Stomach (tissue), 8 donors: ENCODE measurements at regions not wholly inside any gene's neighbourhood (a gene's known extent, or its start where the extent isn't known, plus 50 kb on each side); places are given as distances from the start of the nearest gene placed in this dataset.
A peak's percentile ranks its signal among the peaks of the same experiment; 100 is the strongest.

Source experiments
- DNase-seq, 2 donors: peaks; one replicate each; pipeline versions ENCODE4 v3.0.0 to v3.0.0-alpha.2; 2013 to 2019
- H3K27ac ChIP-seq, 5 donors: fragments of 200-600 bp in 4 of 5; sonication (generic) in 4 of 5; one replicate each; pipeline ENCODE4 v1.5.1; 2013 to 2019; ENCODE audit warnings: mild to moderate bottlenecking in 1 of 5, moderate library complexity in 1 of 5
- H3K27me3 ChIP-seq, 3 donors: fragments of 200-600 bp; sonication (generic); one replicate each; pipeline ENCODE4 v1.5.1; 2017 to 2019; ENCODE audit warnings: mixed run types in 1 of 3
- H3K36me3 ChIP-seq, 4 donors: fragments of 200-600 bp; sonication (generic); 1 replicate in 3 of 4; 2 replicates in 1 of 4; pipeline ENCODE4 v1.5.1; 2016 to 2019
- H3K4me1 ChIP-seq, 4 donors: fragments of 200-600 bp; sonication (generic); one replicate each; pipeline ENCODE4 v1.5.1; 2016 to 2019
- H3K4me3 ChIP-seq, 4 donors: fragments of 200-600 bp; sonication (generic) in 3 of 4; one replicate each; pipeline ENCODE4 v1.5.1; 2016 to 2019; ENCODE audit warnings: mild to moderate bottlenecking in 1 of 4
- H3K9me3 ChIP-seq, 4 donors: fragments of 200-600 bp; sonication (generic); one replicate each; pipeline ENCODE4 v1.5.1; 2016 to 2019
- EP300 ChIP-seq: sonication (generic); formaldehyde crosslinking; IDR thresholded peaks from one replicate; pipeline ENCODE4 v1.6.1; 2017; ENCODE audit warnings: antibody characterized with exemption
- POLR2A ChIP-seq, 4 donors: fragments of 450-650 bp; IDR thresholded peaks; one replicate each; pipeline ENCODE4 v1.6.1; 2016; ENCODE audit warnings: antibody characterized with exemption in 4 of 4, control low read depth in 2 of 4, mild to moderate bottlenecking in 1 of 4, moderate library complexity in 1 of 4
- POLR2AphosphoS5 ChIP-seq, 3 donors: sonication (generic); formaldehyde crosslinking; IDR thresholded peaks; one replicate each; pipeline ENCODE4 v1.6.1; 2016; ENCODE audit warnings: antibody characterized with exemption in 3 of 3
- WGBS, 5 donors: extraction: QIAGEN DNeasy Blood & Tissue Kit in 3 of 5; methylation state at CpG; one replicate each; pipeline versions ENCODE4 v1.1.5 to v1.1.7; 2013 to 2018; 5-methylcytosine and 5-hydroxymethylcytosine counted together
- intact Hi-C: fragments of 100-400 bp; cut with DNase I; formaldehyde crosslinking; loops from one replicate; pipeline ENCODE4 v1.15.1; 2023; ENCODE audit warnings: low total_unique reads
- TF ChIP-seq, protein P1 (sequence below), 7 experiments: fragments of 450-650 bp in 4 of 7; fragments of 200-600 bp in 3 of 7; sonication (generic) in 3 of 7; IDR thresholded peaks; one replicate each; pipeline ENCODE4 v1.5.1; 2016 to 2019; ENCODE audit warnings: antibody characterized with exemption in 7 of 7, control low read depth in 2 of 7, mild to moderate bottlenecking in 1 of 7
- donor health status: healthy with polysubstance abuse.
- donor health status: Bipolar disorder and iron deficiency.
- donor health status: healthy.

DNA sequence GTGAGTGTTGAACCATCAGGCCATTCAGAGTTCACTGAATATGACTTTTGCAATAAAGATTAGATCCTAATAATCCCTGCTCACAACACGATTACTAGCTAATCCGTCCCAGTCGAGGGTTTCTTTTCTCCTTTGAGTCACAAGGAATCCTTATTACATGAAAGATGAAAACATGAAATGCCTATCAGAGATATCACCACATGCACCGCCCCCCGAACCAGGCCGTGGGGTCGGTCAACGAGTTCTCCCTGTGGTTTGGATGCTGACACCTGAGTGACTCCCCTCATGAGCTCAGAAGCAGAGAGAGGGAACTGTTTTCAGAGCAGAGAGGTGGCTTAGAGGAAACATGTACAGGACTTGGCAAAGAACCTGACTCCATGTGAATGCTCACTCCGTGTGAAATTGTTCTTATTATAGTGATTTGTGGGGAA lies 263.3 kb downstream of the ETS1 start:
- Histone ChIP-seq H3K4me3 (no peak overlapping the region), H3K27me3 (no peaks in the 10 kb centered on the region), H3K27ac (peak overlapping the region; percentile 4 to 64 (median 38)), H3K9me3 (no peaks in the 10 kb centered on the region), H3K36me3 (no peaks in the 10 kb centered on the region), H3K4me1 (no peaks in the 10 kb centered on the region)
- intact Hi-C loops: no loop called here
- TF ChIP-seq POLR2AphosphoS5 (IDR thresholded peaks at IDR 0.05) (no peak), EP300 (no peak), POLR2A (IDR thresholded peaks at IDR 0.05) (no peak)
- TF ChIP-seq, protein P1, sequence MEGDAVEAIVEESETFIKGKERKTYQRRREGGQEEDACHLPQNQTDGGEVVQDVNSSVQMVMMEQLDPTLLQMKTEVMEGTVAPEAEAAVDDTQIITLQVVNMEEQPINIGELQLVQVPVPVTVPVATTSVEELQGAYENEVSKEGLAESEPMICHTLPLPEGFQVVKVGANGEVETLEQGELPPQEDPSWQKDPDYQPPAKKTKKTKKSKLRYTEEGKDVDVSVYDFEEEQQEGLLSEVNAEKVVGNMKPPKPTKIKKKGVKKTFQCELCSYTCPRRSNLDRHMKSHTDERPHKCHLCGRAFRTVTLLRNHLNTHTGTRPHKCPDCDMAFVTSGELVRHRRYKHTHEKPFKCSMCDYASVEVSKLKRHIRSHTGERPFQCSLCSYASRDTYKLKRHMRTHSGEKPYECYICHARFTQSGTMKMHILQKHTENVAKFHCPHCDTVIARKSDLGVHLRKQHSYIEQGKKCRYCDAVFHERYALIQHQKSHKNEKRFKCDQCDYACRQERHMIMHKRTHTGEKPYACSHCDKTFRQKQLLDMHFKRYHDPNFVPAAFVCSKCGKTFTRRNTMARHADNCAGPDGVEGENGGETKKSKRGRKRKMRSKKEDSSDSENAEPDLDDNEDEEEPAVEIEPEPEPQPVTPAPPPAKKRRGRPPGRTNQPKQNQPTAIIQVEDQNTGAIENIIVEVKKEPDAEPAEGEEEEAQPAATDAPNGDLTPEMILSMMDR (IDR thresholded peaks at IDR 0.05): no peak
- WGBS, 5 donors: 70 to 81% (median 76%) methylated on average over 9 of the region's 9 CpGs
- DNase-seq: peak in 1 of 2 donors; percentile 19

DNA sequence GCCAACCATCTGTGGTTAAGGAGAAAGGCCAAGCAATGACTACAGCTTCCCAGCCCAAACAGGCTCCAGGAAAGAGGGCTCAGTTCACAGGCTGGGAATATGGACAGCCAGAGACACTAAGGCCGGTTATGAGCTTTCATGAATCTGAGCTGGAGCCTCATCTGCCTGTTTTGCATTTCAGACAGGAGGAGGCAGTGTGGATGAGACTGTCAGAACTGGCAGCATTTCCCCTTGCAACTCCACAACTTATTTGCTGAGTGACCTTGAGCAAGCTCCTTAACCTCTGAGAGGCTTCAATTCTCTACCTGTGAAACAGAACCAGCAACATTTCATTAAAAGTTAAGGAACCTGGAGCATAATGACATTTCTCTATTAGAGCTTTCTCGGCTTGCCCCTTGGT lies 264.0 kb downstream of the ETS1 start:
- H3K27ac ChIP-seq: peak overlapping the region in 4 of 5 donors; percentile 4 to 64 (median 33)
- TF ChIP-seq POLR2A (IDR thresholded peaks at IDR 0.05) (no peak), EP300 (no peak), POLR2AphosphoS5 (IDR thresholded peaks at IDR 0.05) (no peak)
- TF ChIP-seq, protein P1 (IDR thresholded peaks at IDR 0.05): peak in 1 of 7 experiments; percentile 15
- no peak overlapping the region for H3K4me3 ChIP-seq
- peak in 1 of 2 donors; percentile 55 for DNase-seq
- intact Hi-C loops: no loop called here
- no peaks in the 10 kb centered on the region for H3K9me3 ChIP-seq
- no peaks in the 10 kb centered on the region for H3K36me3 ChIP-seq
- H3K27me3 ChIP-seq: no peaks in the 10 kb centered on the region
- H3K4me1 ChIP-seq: no peaks in the 10 kb centered on the region
- 70 to 79% (median 73%) methylated on average over 2 of the region's 2 CpGs for WGBS, 5 donors

DNA sequence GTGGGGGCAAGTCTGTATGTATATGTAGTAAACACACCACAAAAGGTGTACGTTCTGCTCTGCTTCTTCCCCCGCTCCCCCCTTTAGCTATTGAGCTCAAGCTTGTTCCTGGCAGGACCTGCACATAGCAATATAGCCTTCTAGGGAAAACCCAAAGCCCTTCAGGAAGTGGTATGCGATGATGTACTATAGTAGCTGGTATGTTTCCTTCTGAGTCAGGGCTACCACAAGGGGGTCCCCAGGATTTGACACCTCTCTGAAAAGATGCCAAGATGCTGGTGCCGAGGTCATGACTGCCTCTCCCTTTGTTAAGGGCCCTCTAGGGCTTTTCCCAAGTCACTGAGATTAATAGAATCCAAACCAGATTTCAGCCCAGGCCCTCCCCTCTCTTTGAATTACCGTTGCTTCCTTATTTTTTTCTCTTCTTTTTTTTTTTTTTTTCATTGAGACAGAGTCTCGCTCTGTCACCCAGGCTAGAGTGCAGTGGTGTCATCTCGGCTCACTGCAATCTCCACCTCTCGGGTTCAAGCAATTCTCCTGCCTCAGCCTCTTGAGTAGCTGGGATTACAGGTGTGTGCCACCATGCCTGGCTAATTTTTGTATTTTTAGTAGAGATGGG lies 268.4 kb downstream of the ETS1 start:
- Histone ChIP-seq H3K27me3 (no peaks in the 10 kb centered on the region), H3K27ac (no peak overlapping the region), H3K36me3 (no peaks in the 10 kb centered on the region), H3K4me1 (no peaks in the 10 kb centered on the region), H3K4me3 (no peak overlapping the region), H3K9me3 (peaks cover 4 to 17% (median 11%) of the 10 kb centered on the region in 4 donors)
- peak in 1 of 2 donors; percentile 53 for DNase-seq
- WGBS, 5 donors: 64 to 79% (median 75%) methylated on average over 8 of the region's 8 CpGs
- intact Hi-C loops: no loop called here
- TF ChIP-seq POLR2AphosphoS5 (IDR thresholded peaks at IDR 0.05) (no peak), POLR2A (IDR thresholded peaks at IDR 0.05) (no peak), EP300 (no peak)
- TF ChIP-seq, protein P1 (IDR thresholded peaks at IDR 0.05): no peak

DNA sequence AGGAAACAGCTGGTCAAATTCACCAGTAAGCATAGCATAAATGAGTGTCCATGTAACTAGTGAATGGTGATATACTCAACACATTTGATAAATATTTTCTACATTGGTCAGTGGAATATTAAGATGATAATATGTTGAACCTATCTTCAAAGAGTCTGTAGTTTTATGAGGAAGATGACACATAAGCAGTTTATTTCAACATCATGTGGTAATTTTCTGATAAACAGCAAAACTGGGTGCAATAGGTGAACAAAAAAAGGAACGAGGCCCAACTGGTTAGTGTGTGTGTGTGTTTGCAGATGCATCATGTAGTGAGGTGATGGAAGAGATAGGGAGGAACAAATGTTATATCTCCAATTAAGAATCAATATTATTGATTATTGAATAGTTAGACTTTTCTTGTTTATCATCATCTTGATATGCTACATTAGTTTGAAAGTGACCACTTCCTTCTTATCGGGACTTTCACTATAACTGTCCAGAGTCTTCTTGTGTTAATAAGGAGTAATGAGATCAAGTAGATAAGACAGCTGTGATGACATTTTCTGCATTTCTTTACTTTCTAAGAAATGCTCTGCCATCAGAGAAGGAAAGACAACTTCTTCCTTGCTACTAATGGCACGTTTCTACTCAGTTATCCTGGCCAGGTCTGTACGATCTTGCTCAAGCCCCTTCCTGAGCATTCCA lies 270.7 kb downstream of the ETS1 start:
- no peak for TF ChIP-seq EP300
- TF ChIP-seq POLR2A (IDR thresholded peaks at IDR 0.05): no peak
- TF ChIP-seq POLR2AphosphoS5 (IDR thresholded peaks at IDR 0.05): no peak
- TF ChIP-seq, protein P1 (IDR thresholded peaks at IDR 0.05): no peak
- Histone ChIP-seq H3K4me3 (no peak overlapping the region), H3K36me3 (no peaks in the 10 kb centered on the region), H3K4me1 (no peaks in the 10 kb centered on the region), H3K27me3 (no peaks in the 10 kb centered on the region), H3K9me3 (peaks cover 4 to 21% (median 12%) of the 10 kb centered on the region in 4 donors), H3K27ac (no peak overlapping the region)
- intact Hi-C loops: no loop called here
- no peak for DNase-seq
- WGBS, 5 donors: 71 to 81% (median 78%) methylated on average over 4 of the region's 4 CpGs
